ENCODE measurements at regions not wholly inside any gene's neighbourhood (a gene's known extent, or its start where the extent isn't known, plus 50 kb on each side); places are given as distances from the start of the nearest gene placed in this dataset.

DNA sequence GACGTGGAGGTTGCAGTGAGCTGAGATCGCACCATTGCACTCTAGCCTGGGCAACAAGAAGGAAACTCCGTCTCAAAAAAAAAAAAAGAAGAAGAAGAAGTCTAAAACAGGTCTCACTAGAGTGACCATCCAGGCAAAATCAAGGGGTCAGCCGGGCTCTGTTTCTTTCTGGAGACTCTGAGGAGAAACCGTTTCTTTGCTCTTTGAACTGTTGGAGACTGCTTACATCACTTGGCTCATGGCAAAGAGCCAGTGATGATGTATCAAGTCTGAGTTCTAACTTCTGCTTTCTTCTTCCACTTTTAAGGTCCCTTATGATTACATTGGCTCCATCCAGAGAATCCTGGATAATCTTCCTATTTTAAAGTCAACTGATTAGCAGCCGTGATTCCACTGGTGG is 306.8 kb downstream of the WDR11 start:
- Mint-ChIP-seq H3K4me1 (ENCODE audit: low read depth) (no peaks in the 10 kb centered on the region), H3K4me3 (no peak overlapping the region), H3K9me3 (ENCODE audit: low read depth) (no peaks in the 10 kb centered on the region), H3K27me3 (peaks cover 2% of the 10 kb centered on the region), H3K36me3 (no peaks in the 10 kb centered on the region), H3K27ac (no peak overlapping the region)

DNA sequence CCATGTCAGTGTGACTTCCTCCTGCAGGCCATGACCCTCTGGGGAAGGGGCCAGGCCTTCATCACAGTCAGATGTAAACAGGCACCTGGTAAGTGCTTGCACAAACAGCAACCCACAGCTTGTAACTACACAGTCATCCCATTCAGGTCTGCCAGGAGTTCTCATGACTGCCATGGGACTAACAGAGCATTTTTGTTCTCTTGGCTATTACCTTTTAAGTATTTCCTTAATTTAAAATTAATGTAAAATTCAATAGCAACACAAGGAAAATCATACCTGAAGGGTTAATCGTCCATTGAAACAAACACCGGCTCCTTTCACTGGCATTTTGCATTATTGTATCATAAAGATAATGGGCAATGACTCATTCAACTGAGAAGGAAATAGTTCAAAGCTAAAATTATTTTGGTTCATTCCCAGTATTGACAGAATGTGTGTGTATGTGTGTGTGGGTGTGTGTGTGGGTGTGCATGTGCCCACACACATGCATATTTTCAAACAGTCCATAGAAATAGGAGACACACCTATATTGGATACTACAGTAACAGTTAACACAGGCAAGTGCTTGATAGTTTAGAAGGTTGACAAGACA is 307.9 kb downstream of the WDR11 start:
- no peaks in the 10 kb centered on the region for H3K9me3 Mint-ChIP-seq (ENCODE audit: low read depth)
- H3K4me3 Mint-ChIP-seq, result no peak overlapping the region
- H3K36me3 Mint-ChIP-seq, result no peaks in the 10 kb centered on the region
- H3K27me3 Mint-ChIP-seq, result peaks cover 2% of the 10 kb centered on the region
- H3K27ac Mint-ChIP-seq, result no peak overlapping the region
- H3K4me1 Mint-ChIP-seq (ENCODE audit: low read depth), result no peaks in the 10 kb centered on the region

DNA sequence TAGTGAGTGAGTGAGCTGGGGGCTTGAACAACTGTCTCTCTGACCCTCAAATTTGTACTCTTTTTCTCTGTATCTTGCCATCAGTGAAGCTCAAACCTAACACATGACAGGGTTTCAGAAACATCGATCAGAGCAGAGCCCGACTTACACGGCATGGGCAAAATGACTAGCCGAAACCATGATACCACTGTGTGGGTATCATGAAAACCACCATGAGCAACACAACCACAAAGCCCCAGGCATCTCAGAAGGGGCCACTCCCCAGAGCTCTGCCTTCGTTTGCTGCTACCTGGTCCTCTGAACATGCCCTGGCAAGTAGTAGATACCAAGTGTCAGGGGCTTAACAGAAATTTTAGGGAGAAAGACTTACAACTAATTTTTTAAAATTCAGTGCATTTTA is 308.5 kb downstream of the WDR11 start:
- no peaks in the 10 kb centered on the region for H3K4me1 Mint-ChIP-seq (ENCODE audit: low read depth)
- H3K4me3 Mint-ChIP-seq, result no peak overlapping the region
- H3K27me3 Mint-ChIP-seq, result peaks cover 2% of the 10 kb centered on the region
- no peaks in the 10 kb centered on the region for H3K36me3 Mint-ChIP-seq
- H3K27ac Mint-ChIP-seq, result no peak overlapping the region
- no peaks in the 10 kb centered on the region for H3K9me3 Mint-ChIP-seq (ENCODE audit: low read depth)

DNA sequence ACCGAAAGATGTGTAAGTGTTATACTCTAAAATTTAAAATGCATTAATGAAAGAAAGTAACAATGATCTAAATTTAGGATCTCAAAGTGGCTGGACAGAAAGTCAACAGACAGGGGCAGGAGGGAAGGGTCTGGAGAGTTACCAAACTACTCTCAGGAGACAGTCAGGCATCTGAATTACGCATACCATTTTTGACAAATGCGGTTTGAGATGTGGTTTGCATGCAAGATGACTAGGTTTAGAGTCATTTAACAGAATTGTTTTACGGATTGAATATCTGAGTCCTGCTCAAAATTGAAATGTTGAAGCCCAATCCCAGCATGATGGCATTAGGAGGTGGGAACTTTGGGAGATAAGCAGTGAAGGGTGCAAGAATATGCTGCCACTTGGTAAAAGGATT is 314.1 kb downstream of the WDR11 start:
- Mint-ChIP-seq H3K9me3 (ENCODE audit: low read depth) (no peaks in the 10 kb centered on the region), H3K4me3 (no peak overlapping the region), H3K27ac (no peak overlapping the region), H3K4me1 (ENCODE audit: low read depth) (no peaks in the 10 kb centered on the region), H3K27me3 (peaks cover 5% of the 10 kb centered on the region), H3K36me3 (no peaks in the 10 kb centered on the region)

DNA sequence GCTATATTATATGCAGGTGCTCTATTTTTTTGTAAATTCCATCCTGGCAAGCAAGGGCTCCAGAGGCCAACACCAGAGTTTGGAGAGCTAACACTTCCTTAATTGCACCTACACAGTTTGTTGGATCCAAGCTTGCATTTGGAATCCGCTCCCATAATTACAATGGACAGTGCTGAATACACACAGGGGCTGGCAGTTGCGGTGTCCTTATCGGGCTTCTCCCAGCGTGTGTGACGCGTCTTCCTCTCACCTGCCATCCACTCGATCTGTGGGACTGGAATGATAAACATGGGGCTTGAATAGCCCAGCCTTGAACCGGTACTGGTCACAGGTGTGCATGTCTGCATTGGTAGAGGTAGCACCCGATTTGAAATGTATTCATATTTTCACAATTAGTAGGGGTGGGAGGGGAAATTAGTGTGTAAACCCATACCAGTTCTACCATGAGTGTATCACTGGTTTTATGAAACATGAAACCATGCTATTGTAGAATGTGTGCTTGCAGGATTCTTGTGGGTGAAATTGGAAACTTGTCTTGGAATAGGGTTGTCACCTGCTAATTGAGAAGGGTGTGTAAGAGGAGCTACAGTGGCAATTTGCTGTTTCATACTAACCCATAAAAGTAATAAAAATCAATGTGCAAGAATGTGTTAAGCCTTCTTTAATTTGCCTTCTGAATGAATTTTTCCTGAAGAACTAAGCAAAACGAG is 316.5 kb downstream of the WDR11 start:
- Mint-ChIP-seq H3K4me1 (ENCODE audit: low read depth) (no peaks in the 10 kb centered on the region), H3K27me3 (peaks cover 3% of the 10 kb centered on the region), H3K27ac (no peak overlapping the region), H3K36me3 (no peaks in the 10 kb centered on the region), H3K9me3 (ENCODE audit: low read depth) (no peaks in the 10 kb centered on the region), H3K4me3 (no peak overlapping the region)

DNA sequence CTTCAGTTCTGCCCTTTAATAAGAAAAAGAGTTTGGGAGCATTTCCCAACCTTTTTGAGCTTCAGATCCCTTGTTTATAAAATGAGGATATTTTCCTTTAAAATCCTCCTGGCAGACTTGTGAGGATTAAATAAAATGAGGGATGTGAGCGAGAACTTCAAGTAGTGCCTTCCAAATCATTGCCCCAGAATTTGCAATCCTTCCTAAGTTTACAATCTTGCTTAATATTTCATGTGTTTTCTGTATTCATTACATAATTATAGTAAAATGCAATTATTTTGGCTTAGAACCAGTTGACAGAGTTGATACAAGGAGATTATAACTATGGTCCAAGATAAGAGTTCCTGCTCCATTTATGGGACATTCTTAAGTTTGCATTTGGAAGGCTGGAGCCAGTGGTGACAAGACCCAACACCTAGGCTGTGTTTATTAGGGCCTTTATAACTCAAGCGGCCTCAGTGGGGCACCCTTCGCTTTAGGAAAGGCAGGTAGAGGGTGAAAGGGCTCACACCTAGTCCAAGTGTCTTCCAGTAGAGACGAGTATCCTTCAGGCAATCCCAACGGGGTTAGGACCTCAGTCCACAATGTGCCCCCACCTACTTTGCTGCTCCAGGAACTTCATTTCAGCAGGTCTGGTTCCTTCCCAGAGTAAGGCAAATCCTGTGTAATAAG is 317.5 kb downstream of the WDR11 start:
- Mint-ChIP-seq H3K27ac (no peak overlapping the region), H3K9me3 (ENCODE audit: low read depth) (no peaks in the 10 kb centered on the region), H3K36me3 (no peaks in the 10 kb centered on the region), H3K4me1 (ENCODE audit: low read depth) (no peaks in the 10 kb centered on the region), H3K27me3 (peaks cover 3% of the 10 kb centered on the region), H3K4me3 (no peak overlapping the region)

DNA sequence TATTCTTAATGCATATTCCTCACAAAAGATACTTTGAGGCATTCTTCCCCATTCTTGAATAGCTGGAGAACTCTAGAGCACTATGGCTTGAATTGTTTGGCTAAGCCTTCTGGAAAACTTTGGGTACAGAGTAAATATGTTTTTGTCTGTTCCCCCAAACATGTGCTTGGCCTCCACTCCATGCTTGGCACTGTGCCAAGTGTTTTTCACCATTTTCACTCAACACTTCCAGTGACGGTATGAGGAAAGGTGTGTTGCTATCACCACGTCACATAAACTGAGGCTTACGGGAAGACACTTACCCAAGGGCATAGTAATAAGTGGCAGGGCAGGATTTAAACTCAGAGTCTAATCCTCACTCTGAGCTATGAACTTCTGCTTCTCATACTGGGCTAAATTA is 318.2 kb downstream of the WDR11 start:
- H3K4me1 Mint-ChIP-seq (ENCODE audit: low read depth), result no peaks in the 10 kb centered on the region
- H3K9me3 Mint-ChIP-seq (ENCODE audit: low read depth), result peaks cover 3% of the 10 kb centered on the region
- no peaks in the 10 kb centered on the region for H3K36me3 Mint-ChIP-seq
- H3K27me3 Mint-ChIP-seq, result peaks cover 3% of the 10 kb centered on the region
- no peak overlapping the region for H3K27ac Mint-ChIP-seq
- no peak overlapping the region for H3K4me3 Mint-ChIP-seq

DNA sequence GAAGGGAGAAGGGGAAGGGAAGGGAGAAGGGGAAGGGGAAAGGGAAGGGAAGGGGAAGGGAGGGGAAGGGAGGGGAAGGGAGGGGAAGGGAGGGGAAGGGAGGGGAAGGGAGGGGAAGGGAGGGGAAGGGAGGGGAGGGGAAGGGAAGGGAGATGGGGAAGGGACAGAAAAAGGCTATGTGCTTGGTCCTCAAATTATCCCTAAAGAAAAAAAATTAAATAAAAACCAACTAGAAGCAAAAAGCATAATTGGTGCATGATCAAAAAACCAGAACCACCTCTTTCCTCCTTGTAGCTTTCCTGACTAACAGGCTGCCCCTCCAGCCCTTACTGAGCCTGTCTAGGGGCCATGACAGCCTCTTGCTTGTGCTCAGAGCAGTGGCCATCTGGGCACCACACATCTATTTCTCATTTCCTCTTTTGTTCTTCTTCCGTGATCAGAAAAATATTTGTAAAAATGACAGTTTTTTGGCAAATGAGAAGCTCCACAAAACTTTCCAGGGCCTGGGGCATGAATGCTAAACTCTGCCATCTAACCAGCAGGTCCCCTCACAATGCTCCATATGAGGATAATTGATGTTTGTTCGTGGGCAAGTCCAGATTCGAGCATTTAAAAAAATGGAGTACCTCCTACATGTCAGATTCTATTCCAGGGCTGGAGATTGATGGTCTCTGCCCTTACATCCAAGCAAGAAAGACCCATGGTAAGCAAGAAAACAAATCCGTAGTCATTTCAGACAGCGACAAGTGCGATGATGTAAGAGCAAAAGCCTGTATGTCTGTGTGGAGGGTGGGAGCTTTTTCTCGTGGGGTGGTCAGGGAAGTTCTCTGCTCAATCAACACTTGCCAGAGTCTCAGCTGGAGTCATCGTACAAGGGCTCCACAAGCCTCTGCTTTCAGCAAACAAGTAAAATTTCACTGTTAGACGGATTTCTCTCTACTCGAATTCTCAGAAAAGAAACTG is 320.9 kb downstream of the WDR11 start:
- Mint-ChIP-seq H3K4me1 (ENCODE audit: low read depth) (no peaks in the 10 kb centered on the region), H3K27me3 (no peaks in the 10 kb centered on the region), H3K9me3 (ENCODE audit: low read depth) (peaks cover 3% of the 10 kb centered on the region), H3K36me3 (no peaks in the 10 kb centered on the region), H3K27ac (no peak overlapping the region), H3K4me3 (no peak overlapping the region)

DNA sequence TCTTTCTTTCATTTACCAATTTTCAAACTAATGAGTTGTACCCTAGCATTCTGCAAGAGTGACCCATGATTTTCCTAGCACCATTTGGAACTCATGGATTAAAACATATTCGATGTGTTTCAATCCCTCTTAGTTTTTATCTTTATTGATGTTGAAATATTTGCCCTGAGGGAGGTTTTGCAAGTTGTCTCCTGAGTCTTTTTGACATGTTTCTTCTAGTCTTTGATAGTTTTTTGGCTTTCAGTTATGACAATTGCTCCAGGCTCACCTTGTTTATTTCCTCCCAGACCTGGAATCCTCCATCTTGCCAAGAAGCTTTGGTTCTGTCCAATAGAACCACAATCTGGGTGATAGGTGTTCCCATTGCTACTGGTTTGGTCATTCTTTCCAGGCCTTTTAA is 327.8 kb downstream of the WDR11 start:
- Mint-ChIP-seq H3K4me1 (ENCODE audit: low read depth) (no peaks in the 10 kb centered on the region), H3K27me3 (no peaks in the 10 kb centered on the region), H3K36me3 (no peaks in the 10 kb centered on the region), H3K27ac (no peak overlapping the region), H3K9me3 (ENCODE audit: low read depth) (peaks cover 3% of the 10 kb centered on the region), H3K4me3 (no peak overlapping the region)

GRCh38 chr10:121182219-121182618 is 331.1 kb downstream of the WDR11 start:
- Mint-ChIP-seq H3K4me1 (ENCODE audit: low read depth) (no peaks in the 10 kb centered on the region), H3K9me3 (ENCODE audit: low read depth) (no peaks in the 10 kb centered on the region), H3K4me3 (no peak overlapping the region), H3K27me3 (peaks cover 2% of the 10 kb centered on the region), H3K36me3 (no peaks in the 10 kb centered on the region), H3K27ac (no peak overlapping the region)

DNA sequence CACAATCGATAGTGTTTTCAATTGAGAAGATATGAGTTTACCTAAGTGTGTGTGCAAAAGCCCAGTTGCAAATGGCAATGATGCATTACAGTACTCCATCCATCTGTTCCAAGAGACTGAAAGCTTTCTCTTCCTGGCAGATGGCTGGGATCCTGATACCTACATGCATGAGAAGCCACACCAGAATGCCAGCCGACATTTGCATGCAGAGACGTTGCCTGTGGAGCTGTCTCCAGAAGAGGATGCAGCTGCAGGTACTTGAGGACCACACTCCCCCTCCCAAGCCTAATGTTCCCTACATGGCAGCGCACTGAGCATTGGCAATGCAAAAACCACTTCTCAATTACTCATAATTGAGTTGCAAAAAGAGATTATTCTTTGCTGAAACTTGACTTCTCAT is 332.1 kb downstream of the WDR11 start:
- Mint-ChIP-seq H3K27me3 (peaks cover 2% of the 10 kb centered on the region), H3K4me1 (ENCODE audit: low read depth) (no peaks in the 10 kb centered on the region), H3K4me3 (no peak overlapping the region), H3K9me3 (ENCODE audit: low read depth) (no peaks in the 10 kb centered on the region), H3K36me3 (no peaks in the 10 kb centered on the region), H3K27ac (no peak overlapping the region)

GRCh38 chr10:121183707-121184106 is 332.5 kb downstream of the WDR11 start:
- no peaks in the 10 kb centered on the region for H3K9me3 Mint-ChIP-seq (ENCODE audit: low read depth)
- no peaks in the 10 kb centered on the region for H3K36me3 Mint-ChIP-seq
- no peaks in the 10 kb centered on the region for H3K4me1 Mint-ChIP-seq (ENCODE audit: low read depth)
- no peak overlapping the region for H3K27ac Mint-ChIP-seq
- peaks cover 2% of the 10 kb centered on the region for H3K27me3 Mint-ChIP-seq
- H3K4me3 Mint-ChIP-seq, result no peak overlapping the region

DNA sequence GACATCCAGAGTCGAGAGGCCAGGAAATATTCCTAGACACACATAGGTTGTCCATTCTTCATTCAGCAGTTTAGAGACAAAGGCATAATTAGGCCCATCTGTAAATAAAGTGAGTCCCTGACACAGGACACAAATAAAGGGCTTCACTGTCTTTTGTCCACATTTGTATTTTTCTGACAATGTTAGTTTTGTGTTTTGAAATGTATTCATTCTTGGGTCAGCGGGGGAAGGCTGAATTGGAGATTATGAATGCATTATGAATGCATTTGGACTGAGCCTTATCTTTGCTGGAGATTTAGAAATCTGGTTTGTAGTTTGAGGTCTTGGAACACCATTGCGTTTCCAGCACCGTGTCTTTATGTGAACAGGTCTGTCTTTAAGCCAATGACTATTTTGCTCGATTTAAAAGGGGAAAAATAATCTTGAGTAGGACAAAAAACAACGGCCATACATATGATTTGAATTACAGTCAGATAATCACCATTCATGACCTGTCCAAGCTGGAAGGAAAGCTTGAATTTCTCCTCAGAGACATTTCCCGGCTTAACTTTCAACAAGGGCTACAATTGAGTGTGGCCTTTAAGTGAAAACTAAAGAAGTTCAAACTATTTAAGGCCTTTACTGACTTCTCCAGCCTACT is 334.8 kb downstream of the WDR11 start:
- Mint-ChIP-seq H3K36me3 (no peaks in the 10 kb centered on the region), H3K4me3 (no peak overlapping the region), H3K9me3 (ENCODE audit: low read depth) (no peaks in the 10 kb centered on the region), H3K27ac (no peak overlapping the region), H3K27me3 (peaks cover 2% of the 10 kb centered on the region), H3K4me1 (ENCODE audit: low read depth) (no peaks in the 10 kb centered on the region)

GRCh38 chr10:121187391-121187790 is 336.2 kb downstream of the WDR11 start:
- H3K36me3 Mint-ChIP-seq, result no peaks in the 10 kb centered on the region
- no peak overlapping the region for H3K27ac Mint-ChIP-seq
- H3K9me3 Mint-ChIP-seq (ENCODE audit: low read depth), result no peaks in the 10 kb centered on the region
- no peaks in the 10 kb centered on the region for H3K4me1 Mint-ChIP-seq (ENCODE audit: low read depth)
- H3K27me3 Mint-ChIP-seq, result peaks cover 2% of the 10 kb centered on the region
- no peak overlapping the region for H3K4me3 Mint-ChIP-seq
